ENCODE measurements at regions not wholly inside any gene's neighbourhood (a gene's known extent, or its start where the extent isn't known, plus 50 kb on each side); places are given as distances from the start of the nearest gene placed in this dataset.

DNA sequence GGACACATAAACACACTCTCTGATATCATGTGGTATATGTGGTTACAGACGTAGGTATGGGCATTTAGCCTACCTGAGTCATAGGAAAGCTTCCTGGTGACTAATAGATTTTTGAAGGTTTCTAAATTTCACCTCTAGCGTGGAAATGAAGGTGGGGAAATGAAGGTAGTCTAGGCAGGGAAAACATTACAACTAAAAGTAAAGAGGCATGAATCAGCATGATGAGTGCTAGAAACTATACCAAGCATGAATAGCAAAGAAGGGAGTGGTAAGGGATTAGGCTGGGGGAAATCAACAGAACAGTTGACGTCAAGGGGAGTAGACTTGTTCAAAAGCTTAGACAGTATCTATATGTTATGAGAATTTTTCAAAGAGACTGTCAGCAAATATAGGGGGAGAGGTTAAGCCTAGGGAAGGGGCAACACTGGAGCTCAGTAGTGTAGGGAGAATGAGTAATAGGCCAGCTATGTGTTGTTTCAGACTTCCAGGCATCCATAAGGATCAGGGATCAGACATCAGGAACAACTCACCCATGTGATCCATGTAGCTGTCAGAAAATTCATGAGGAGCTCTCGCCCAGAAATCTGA lies 279.3 kb upstream of the DIPK2B start (continued):
- TF ChIP-seq, protein P1, sequence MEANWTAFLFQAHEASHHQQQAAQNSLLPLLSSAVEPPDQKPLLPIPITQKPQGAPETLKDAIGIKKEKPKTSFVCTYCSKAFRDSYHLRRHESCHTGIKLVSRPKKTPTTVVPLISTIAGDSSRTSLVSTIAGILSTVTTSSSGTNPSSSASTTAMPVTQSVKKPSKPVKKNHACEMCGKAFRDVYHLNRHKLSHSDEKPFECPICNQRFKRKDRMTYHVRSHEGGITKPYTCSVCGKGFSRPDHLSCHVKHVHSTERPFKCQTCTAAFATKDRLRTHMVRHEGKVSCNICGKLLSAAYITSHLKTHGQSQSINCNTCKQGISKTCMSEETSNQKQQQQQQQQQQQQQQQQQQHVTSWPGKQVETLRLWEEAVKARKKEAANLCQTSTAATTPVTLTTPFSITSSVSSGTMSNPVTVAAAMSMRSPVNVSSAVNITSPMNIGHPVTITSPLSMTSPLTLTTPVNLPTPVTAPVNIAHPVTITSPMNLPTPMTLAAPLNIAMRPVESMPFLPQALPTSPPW (CRISPR knock-in tag; IDR thresholded peaks at IDR 0.05), result no peak
- no peak for TF ChIP-seq EHMT2 (IDR thresholded peaks at IDR 0.05)

DNA sequence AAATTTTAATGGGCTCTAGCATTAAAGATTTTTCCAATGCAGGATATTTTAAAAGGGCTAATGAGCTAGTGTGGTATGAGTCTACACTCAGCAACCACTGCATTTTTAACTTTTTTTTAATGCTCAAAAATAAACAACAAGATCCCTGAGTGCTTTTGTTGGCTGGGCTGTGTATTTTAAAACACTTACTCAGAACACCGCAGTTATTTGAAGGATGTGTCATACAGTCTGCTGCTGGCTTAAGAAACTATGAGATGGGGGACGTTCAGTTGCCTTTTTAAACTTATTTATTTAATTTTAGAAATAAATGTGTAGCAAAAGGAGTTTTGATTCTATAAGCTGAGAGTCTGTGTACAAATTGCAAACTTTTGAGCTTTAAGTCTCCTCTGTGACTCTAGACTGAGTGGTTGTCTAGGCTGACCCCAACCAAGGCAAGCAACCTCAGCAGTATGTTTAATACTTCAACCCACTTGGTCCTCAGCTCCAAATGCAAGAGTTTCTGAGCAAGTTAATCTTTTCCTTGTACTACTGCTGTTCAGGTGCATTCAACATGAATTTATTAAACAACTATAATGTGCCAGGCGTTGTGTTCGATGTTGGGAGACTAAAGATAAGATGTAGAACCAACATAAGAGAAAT lies 278.6 kb upstream of the DIPK2B start:
- H3K9me3 ChIP-seq (replicated peaks; ENCODE audit: control insufficient read depth, insufficient read depth, low read depth, low read length), result no peaks in the 10 kb centered on the region
- WGBS (ENCODE audit: insufficient coverage, low coverage, missing lambda C conversion rate), result 1% methylated on average over 4 of the region's 4 CpGs
- in situ Hi-C loops (cut with MboI), result no loop called here
- H3K27ac ChIP-seq (ENCODE audit: extremely low read depth, low read depth, low read length), result no peak overlapping the region
- no peaks in the 10 kb centered on the region for H3K27me3 ChIP-seq (ENCODE audit: control insufficient read depth in 2 of 2, insufficient read depth in 2 of 2, low read length in 2 of 2)
- H3K4me2 ChIP-seq (ENCODE audit: insufficient read depth, low read length), result no peak overlapping the region
- ATAC-seq, result no peak
- no peaks in the 10 kb centered on the region for H3K9me1 ChIP-seq (ENCODE audit: control insufficient read depth, insufficient read depth, low read length)
- no TSS peak for BruUV-seq (replicated peaks)
- no peaks in the 10 kb centered on the region for H3K79me2 ChIP-seq (ENCODE audit: control insufficient read depth, insufficient read depth, low read length)
- DNase-seq (ENCODE audit: extremely low read depth in 1 of 4, low spot score in 3 of 4), result no peak
- no peaks in the 10 kb centered on the region for H4K20me1 ChIP-seq (replicated peaks; ENCODE audit: control insufficient read depth, insufficient read depth, low read length)
- POLR2A ChIA-PET, result no interaction called here
- TF ChIP-seq ILF3 (IDR thresholded peaks at IDR 0.05; ENCODE audit: borderline replicate concordance) (no peak), ZNF584 (CRISPR knock-in tag; IDR thresholded peaks at IDR 0.05; ENCODE audit: low read depth) (no peak), ZNF696 (CRISPR knock-in tag; conservative IDR thresholded peaks at IDR 0.05) (no peak), GATAD2B (IDR thresholded peaks at IDR 0.05; ENCODE audit: borderline replicate concordance) (no peak), LCOR (CRISPR knock-in tag; IDR thresholded peaks at IDR 0.05) (no peak), HMGN3 (IDR thresholded peaks at IDR 0.05; ENCODE audit: borderline replicate concordance, extremely low read depth, insufficient read length, low read depth, low read length) (no peak), SLC30A9 (CRISPR knock-in tag; IDR thresholded peaks at IDR 0.05) (no peak), ZNF165 (CRISPR knock-in tag; IDR thresholded peaks at IDR 0.05; ENCODE audit: borderline replicate concordance) (no peak), FOXA1 (IDR thresholded peaks at IDR 0.05; ENCODE audit: borderline replicate concordance) (no peak), MCM5 (IDR thresholded peaks at IDR 0.05; ENCODE audit: low read depth) (no peak), TRIM24 (IDR thresholded peaks at IDR 0.05) (no peak), U2AF2 (optimal IDR thresholded peaks at IDR 0.05; ENCODE audit: low read depth, low read length) (no peak), BMI1 (IDR thresholded peaks at IDR 0.05; ENCODE audit: low read length) (no peak)
- TF ChIP-seq, protein P2, sequence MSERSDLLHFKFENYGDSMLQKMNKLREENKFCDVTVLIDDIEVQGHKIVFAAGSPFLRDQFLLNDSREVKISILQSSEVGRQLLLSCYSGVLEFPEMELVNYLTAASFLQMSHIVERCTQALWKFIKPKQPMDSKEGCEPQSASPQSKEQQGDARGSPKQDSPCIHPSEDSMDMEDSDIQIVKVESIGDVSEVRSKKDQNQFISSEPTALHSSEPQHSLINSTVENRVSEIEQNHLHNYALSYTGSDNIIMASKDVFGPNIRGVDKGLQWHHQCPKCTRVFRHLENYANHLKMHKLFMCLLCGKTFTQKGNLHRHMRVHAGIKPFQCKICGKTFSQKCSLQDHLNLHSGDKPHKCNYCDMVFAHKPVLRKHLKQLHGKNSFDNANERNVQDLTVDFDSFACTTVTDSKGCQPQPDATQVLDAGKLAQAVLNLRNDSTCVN (CRISPR knock-in tag; IDR thresholded peaks at IDR 0.05), result no peak
- intact Hi-C loops (cut with micrococcal nuclease), result loop anchor here (2.0 kb wide), 1 partner anchor 53 kb away; no protein-coding TSS in a partner anchor
- no peak overlapping the region for H3K4me3 ChIP-seq
- CTCF ChIA-PET (ENCODE audit: low intra/inter-chr PET ratio), result no interaction called here
- no peak overlapping the region for H3K9ac ChIP-seq (ENCODE audit: insufficient read depth in 1 of 2, low read depth in 2 of 2, low read length in 2 of 2)
- no peaks in the 10 kb centered on the region for H3K4me1 ChIP-seq (replicated peaks in 1 of 2; ENCODE audit: control insufficient read depth in 2 of 2, insufficient read depth in 2 of 2, low read length in 2 of 2)
- FAIRE-seq, result no peak
- no peaks in the 10 kb centered on the region for H3K36me3 ChIP-seq (ENCODE audit: control insufficient read depth, insufficient read depth, low read length)
- no peak overlapping the region for H2AFZ ChIP-seq (ENCODE audit: low read depth, low read length)
